ENCODE measurements at regions not wholly inside any gene's neighbourhood (a gene's known extent, or its start where the extent isn't known, plus 50 kb on each side); places are given as distances from the start of the nearest gene placed in this dataset.

DNA sequence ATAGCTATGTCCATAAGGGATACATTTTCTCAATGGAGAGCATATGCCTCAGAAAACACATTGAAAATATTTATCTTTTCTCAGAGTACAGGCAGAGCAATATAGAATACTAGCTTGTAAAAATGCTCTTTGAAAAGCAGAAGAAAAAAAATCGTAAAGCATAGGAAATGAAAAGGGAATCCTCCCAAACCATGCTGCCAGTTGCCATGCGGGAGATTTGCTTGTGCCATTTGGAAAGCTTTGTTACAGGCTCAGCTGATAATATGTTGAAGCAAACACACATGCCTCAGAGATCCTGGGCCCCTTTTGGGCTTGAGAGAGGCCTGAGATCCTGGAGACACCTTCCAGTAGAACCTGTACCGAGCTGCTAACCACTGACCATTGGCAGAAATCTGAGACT, 697.1 kb downstream of the BCL11A start:
- WGBS (ENCODE audit: insufficient coverage) = 100% methylated on average over 1 of the region's 3 CpGs
- H3K4me2 ChIP-seq (replicated peaks; ENCODE audit: low read depth, low read length, poor library complexity, severe bottlenecking) = no peak overlapping the region
- no peak overlapping the region for H3K27ac ChIP-seq (ENCODE audit: low read length in 2 of 2)
- no peak overlapping the region for H3K27ac Mint-ChIP-seq
- no peaks in the 10 kb centered on the region for H3K27me3 Mint-ChIP-seq
- no peak for DNase-seq
- no peak for ATAC-seq (ENCODE audit: low read depth)
- H4K20me1 ChIP-seq (ENCODE audit: control insufficient read depth, insufficient read depth, low read length, poor library complexity, severe bottlenecking) = no peaks in the 10 kb centered on the region
- H3K36me3 ChIP-seq (replicated peaks in 1 of 2; ENCODE audit: control extremely low read depth in 1 of 2, control insufficient read depth in 1 of 2, extremely low read depth in 1 of 2, insufficient read depth in 2 of 2, low read length in 1 of 2) = no peaks in the 10 kb centered on the region
- no peak overlapping the region for H3K4me3 ChIP-seq (ENCODE audit: control extremely low read depth in 1 of 5, extremely low read depth in 1 of 5, insufficient read depth in 1 of 5, low read depth in 2 of 5, low read length in 4 of 5)
- intact Hi-C loops (cut with micrococcal nuclease) = no loop called here
- peaks cover 4% of the 10 kb centered on the region for H3K4me1 Mint-ChIP-seq
- CTCF ChIA-PET = interaction anchor here (1.2 kb wide), 1 partner anchor 694 kb away, joined by 3 read pairs; no protein-coding TSS in a partner anchor
- POLR2A ChIA-PET = no interaction called here
- no peaks in the 10 kb centered on the region for H3K79me2 ChIP-seq (ENCODE audit: control insufficient read depth, insufficient read depth, low read length)
- H3K4me1 ChIP-seq (ENCODE audit: control insufficient read depth in 2 of 2, insufficient read depth in 2 of 2, low read length in 2 of 2) = no peaks in the 10 kb centered on the region
- TF ChIP-seq EZH2 (IDR thresholded peaks at IDR 0.05; ENCODE audit: borderline replicate concordance, insufficient read depth, low read depth, low read length, poor library complexity, severe bottlenecking) = no peak
- TF ChIP-seq, protein P1, sequence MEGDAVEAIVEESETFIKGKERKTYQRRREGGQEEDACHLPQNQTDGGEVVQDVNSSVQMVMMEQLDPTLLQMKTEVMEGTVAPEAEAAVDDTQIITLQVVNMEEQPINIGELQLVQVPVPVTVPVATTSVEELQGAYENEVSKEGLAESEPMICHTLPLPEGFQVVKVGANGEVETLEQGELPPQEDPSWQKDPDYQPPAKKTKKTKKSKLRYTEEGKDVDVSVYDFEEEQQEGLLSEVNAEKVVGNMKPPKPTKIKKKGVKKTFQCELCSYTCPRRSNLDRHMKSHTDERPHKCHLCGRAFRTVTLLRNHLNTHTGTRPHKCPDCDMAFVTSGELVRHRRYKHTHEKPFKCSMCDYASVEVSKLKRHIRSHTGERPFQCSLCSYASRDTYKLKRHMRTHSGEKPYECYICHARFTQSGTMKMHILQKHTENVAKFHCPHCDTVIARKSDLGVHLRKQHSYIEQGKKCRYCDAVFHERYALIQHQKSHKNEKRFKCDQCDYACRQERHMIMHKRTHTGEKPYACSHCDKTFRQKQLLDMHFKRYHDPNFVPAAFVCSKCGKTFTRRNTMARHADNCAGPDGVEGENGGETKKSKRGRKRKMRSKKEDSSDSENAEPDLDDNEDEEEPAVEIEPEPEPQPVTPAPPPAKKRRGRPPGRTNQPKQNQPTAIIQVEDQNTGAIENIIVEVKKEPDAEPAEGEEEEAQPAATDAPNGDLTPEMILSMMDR (IDR thresholded peaks at IDR 0.05) = no peak
- H3K9me3 ChIP-seq (ENCODE audit: control extremely low read depth in 1 of 3, control insufficient read depth in 2 of 3, insufficient read depth in 1 of 3, low read length in 2 of 3) = peaks cover 0 to 12% (median 6%) of the 10 kb centered on the region in 3 donors
- H3K9me3 Mint-ChIP-seq (ENCODE audit: insufficient read depth) = peaks cover 2% of the 10 kb centered on the region
- no peak overlapping the region for H2AFZ ChIP-seq (ENCODE audit: insufficient read depth, low read depth, low read length, poor library complexity, severe bottlenecking)
- H3K4me3 Mint-ChIP-seq = no peak overlapping the region
- no peak overlapping the region for H3K9ac ChIP-seq (ENCODE audit: low read length)
- H3K27me3 ChIP-seq (replicated peaks in 1 of 4; ENCODE audit: control extremely low read depth in 1 of 4, control insufficient read depth in 3 of 4, insufficient read depth in 4 of 4, low read length in 3 of 4) = no peaks in the 10 kb centered on the region

DNA sequence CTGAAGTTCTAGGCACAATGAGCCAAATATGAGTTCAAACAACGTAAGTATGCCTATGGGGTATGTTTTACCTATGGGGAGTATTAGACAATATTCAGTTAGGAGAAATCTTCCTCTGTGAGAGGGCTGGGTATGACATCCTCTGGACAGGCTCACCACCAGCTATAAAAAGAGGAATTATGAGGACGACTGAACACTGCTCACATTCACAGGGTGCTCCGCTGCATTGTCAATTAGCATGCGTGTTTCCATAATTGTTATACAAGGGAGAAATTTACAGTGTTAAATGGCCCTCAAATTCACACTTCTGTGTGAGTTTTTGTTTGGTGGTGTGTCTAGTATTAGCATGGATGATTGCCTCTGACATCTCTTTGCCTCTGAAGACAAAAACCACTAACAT, 700.4 kb downstream of the BCL11A start:
- H4K20me1 ChIP-seq (ENCODE audit: control insufficient read depth, insufficient read depth, low read length, poor library complexity, severe bottlenecking) = no peaks in the 10 kb centered on the region
- no peak for DNase-seq
- no peaks in the 10 kb centered on the region for H3K9me3 ChIP-seq (ENCODE audit: control extremely low read depth in 1 of 3, control insufficient read depth in 2 of 3, insufficient read depth in 1 of 3, low read length in 2 of 3)
- WGBS (ENCODE audit: insufficient coverage) = 40% methylated on average over 1 of the region's 4 CpGs
- TF ChIP-seq EZH2 (IDR thresholded peaks at IDR 0.05; ENCODE audit: borderline replicate concordance, insufficient read depth, low read depth, low read length, poor library complexity, severe bottlenecking) = no peak
- TF ChIP-seq, protein P1 (IDR thresholded peaks at IDR 0.05) = no peak
- ChIA-PET POLR2A (no interaction called here), CTCF (no interaction called here)
- H3K9ac ChIP-seq (ENCODE audit: low read length) = no peak overlapping the region
- no peak overlapping the region for H3K4me2 ChIP-seq (replicated peaks; ENCODE audit: low read depth, low read length, poor library complexity, severe bottlenecking)
- H2AFZ ChIP-seq (ENCODE audit: insufficient read depth, low read depth, low read length, poor library complexity, severe bottlenecking) = no peak overlapping the region
- H3K4me3 ChIP-seq (ENCODE audit: control extremely low read depth in 1 of 5, extremely low read depth in 1 of 5, insufficient read depth in 1 of 5, low read depth in 2 of 5, low read length in 4 of 5) = no peak overlapping the region
- H3K4me1 ChIP-seq (ENCODE audit: control insufficient read depth in 2 of 2, insufficient read depth in 2 of 2, low read length in 2 of 2) = no peaks in the 10 kb centered on the region
- no peaks in the 10 kb centered on the region for H3K79me2 ChIP-seq (ENCODE audit: control insufficient read depth, insufficient read depth, low read length)
- Mint-ChIP-seq H3K27me3 (no peaks in the 10 kb centered on the region), H3K4me1 (peaks cover 4% of the 10 kb centered on the region), H3K4me3 (no peak overlapping the region), H3K9me3 (ENCODE audit: insufficient read depth) (no peaks in the 10 kb centered on the region), H3K27ac (no peak overlapping the region)
- ATAC-seq (ENCODE audit: low read depth) = no peak
- H3K27me3 ChIP-seq (replicated peaks in 1 of 4; ENCODE audit: control extremely low read depth in 1 of 4, control insufficient read depth in 3 of 4, insufficient read depth in 4 of 4, low read length in 3 of 4) = no peaks in the 10 kb centered on the region
- no peaks in the 10 kb centered on the region for H3K36me3 ChIP-seq (replicated peaks in 1 of 2; ENCODE audit: control extremely low read depth in 1 of 2, control insufficient read depth in 1 of 2, extremely low read depth in 1 of 2, insufficient read depth in 2 of 2, low read length in 1 of 2)
- H3K27ac ChIP-seq (ENCODE audit: low read length in 2 of 2) = no peak overlapping the region
- intact Hi-C loops (cut with micrococcal nuclease) = no loop called here
